ENCODE measurements at regions not wholly inside any gene's neighbourhood (a gene's known extent, or its start where the extent isn't known, plus 50 kb on each side); places are given as distances from the start of the nearest gene placed in this dataset.

DNA sequence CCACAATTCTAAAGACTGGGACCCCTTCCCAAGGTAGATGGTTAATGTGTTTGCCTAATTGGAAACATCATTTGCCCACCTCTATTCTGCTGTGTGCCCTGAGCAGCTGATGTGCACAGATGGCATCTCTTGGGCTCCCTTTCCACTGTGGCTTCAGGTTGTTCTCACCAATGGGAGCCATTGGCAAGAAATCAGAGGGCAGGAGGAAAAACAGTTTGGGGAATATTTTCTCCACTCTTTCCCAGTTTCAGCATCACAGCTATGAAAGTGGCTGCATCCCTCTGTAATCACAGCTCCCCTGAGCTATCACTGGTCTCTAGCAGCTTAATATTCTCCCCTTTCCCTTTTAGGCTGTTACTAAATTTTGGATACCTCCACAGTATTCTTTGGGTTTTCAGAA lies 911.6 kb upstream of the SEMA6A start:
- no peaks in the 10 kb centered on the region for H3K4me1 ChIP-seq (ENCODE audit: control insufficient read depth, insufficient read depth, low read length)
- DNase-seq (no peak), ATAC-seq (no peak)
- intact Hi-C loops (cut with micrococcal nuclease): no loop called here
- no peaks in the 10 kb centered on the region for H3K9me3 ChIP-seq (ENCODE audit: control insufficient read depth, insufficient read depth, low read length)
- Mint-ChIP-seq H3K27ac (no peak overlapping the region), H3K9me3 (peaks cover 5 to 14% of the 10 kb centered on the region in 2 donors), H3K4me1 (no peaks in the 10 kb centered on the region), H3K27me3 (ENCODE audit: low read depth in 2 of 2) (no peaks in the 10 kb centered on the region), H3K4me3 (no peak overlapping the region), H3K36me3 (no peaks in the 10 kb centered on the region)
- H3K27me3 ChIP-seq (ENCODE audit: control insufficient read depth, insufficient read depth, low read length): no peaks in the 10 kb centered on the region
- no peaks in the 10 kb centered on the region for H3K36me3 ChIP-seq (ENCODE audit: control insufficient read depth, insufficient read depth, low read length)
- no peak overlapping the region for H3K27ac ChIP-seq (ENCODE audit: low read length)
- no peak for TF ChIP-seq CTCF (IDR thresholded peaks at IDR 0.05)
- no peak overlapping the region for H3K4me3 ChIP-seq (ENCODE audit: low read length)

- intact Hi-C loops (cut with micrococcal nuclease): no loop called here
- H3K27ac Mint-ChIP-seq: no peak overlapping the region
- no peak overlapping the region for H3K27ac ChIP-seq (ENCODE audit: low read length)
- H3K27me3 ChIP-seq (ENCODE audit: control insufficient read depth, insufficient read depth, low read length): no peaks in the 10 kb centered on the region
- no CpG with 5 or more reads among the region's 2 CpGs for WGBS (ENCODE audit: insufficient coverage)
- no peak overlapping the region for H3K4me3 Mint-ChIP-seq
- TF ChIP-seq CTCF (IDR thresholded peaks at IDR 0.05): no peak
- no peak for ATAC-seq
- H3K36me3 ChIP-seq (ENCODE audit: control insufficient read depth, insufficient read depth, low read length): no peaks in the 10 kb centered on the region
- no peaks in the 10 kb centered on the region for H3K4me1 ChIP-seq (ENCODE audit: control insufficient read depth, insufficient read depth, low read length)
- no peak for DNase-seq
- no peak overlapping the region for H3K4me3 ChIP-seq (ENCODE audit: low read length)
- no peaks in the 10 kb centered on the region for H3K9me3 ChIP-seq (ENCODE audit: control insufficient read depth, insufficient read depth, low read length)
- H3K9me3 Mint-ChIP-seq: peaks cover 3 to 11% of the 10 kb centered on the region in 2 donors
- no peaks in the 10 kb centered on the region for H3K36me3 Mint-ChIP-seq
- H3K27me3 Mint-ChIP-seq (ENCODE audit: low read depth in 2 of 2): no peaks in the 10 kb centered on the region
- no peaks in the 10 kb centered on the region for H3K4me1 Mint-ChIP-seq
These were observed 901.3 kb upstream of the SEMA6A start for GRCh38 chr5:117475919-117476318.

DNA sequence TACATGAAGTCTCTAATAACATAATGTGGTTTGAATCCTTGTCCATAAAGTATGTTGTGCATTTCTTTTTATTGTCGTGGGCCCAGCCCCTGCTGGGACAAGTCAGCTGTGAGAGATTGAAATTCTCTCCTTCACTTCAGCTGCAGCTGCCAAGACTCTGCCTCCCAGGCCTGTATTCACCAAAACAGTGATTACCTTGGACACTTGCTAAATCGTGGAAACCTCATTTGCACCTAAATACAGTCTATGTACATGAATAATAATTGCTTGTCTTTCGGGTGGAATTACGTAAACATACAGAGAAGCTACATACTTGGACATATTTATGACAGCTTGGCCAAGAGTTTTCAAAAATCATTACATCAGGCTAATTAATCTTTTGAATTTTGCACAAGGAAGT lies 898.5 kb upstream of the SEMA6A start:
- intact Hi-C loops (cut with micrococcal nuclease): no loop called here
- no peak for ATAC-seq
- Histone ChIP-seq H3K4me3 (ENCODE audit: low read length) (no peak overlapping the region), H3K27ac (ENCODE audit: low read length) (no peak overlapping the region), H3K36me3 (ENCODE audit: control insufficient read depth, insufficient read depth, low read length) (no peaks in the 10 kb centered on the region), H3K27me3 (ENCODE audit: control insufficient read depth, insufficient read depth, low read length) (no peaks in the 10 kb centered on the region), H3K9me3 (ENCODE audit: control insufficient read depth, insufficient read depth, low read length) (no peaks in the 10 kb centered on the region), H3K4me1 (ENCODE audit: control insufficient read depth, insufficient read depth, low read length) (no peaks in the 10 kb centered on the region)
- Mint-ChIP-seq H3K36me3 (no peaks in the 10 kb centered on the region), H3K27me3 (ENCODE audit: low read depth in 2 of 2) (no peaks in the 10 kb centered on the region), H3K27ac (no peak overlapping the region), H3K4me1 (no peaks in the 10 kb centered on the region), H3K4me3 (no peak overlapping the region), H3K9me3 (peaks cover 4% of the 10 kb centered on the region in 2 donors)
- no peak for TF ChIP-seq CTCF (IDR thresholded peaks at IDR 0.05)
- WGBS (ENCODE audit: insufficient coverage): 66% methylated on average over 4 of the region's 4 CpGs
- DNase-seq: no peak

DNA sequence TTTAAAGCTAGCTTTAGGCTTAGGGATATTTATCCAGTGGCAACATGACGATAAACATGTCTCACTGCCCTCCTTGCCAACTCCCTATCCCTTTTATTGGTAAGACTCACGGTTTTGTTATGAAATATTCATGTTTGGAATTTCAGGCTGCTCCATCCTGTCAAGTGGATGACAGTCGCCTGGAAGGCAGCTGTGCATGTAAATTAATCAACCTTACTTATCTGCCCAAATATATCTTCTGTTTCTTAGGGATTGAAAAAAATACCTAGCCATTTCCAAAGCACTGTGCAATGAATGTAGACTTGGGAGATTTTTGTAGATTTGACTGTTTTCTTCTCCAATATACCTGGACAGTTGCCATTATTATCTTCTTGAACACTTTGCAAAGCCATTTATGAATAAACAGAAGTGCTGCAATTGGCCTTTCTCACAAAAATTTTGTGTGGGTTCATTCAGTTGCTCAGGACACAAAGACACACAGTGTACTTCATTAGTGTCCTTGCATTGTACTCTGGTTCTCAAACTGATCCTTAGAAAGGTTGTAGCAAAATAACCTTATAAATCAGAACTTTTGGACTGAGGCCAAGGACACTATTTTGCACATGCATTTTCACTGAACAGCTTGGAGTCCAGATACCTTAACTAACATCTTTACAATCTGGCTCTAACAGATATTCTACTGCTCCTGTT lies 889.4 kb upstream of the SEMA6A start:
- no peaks in the 10 kb centered on the region for H3K36me3 Mint-ChIP-seq
- Histone ChIP-seq H3K27me3 (ENCODE audit: control insufficient read depth, insufficient read depth, low read length) (no peaks in the 10 kb centered on the region), H3K27ac (ENCODE audit: low read length) (no peak overlapping the region), H3K4me1 (ENCODE audit: control insufficient read depth, insufficient read depth, low read length) (no peaks in the 10 kb centered on the region), H3K4me3 (ENCODE audit: low read length) (no peak overlapping the region), H3K9me3 (ENCODE audit: control insufficient read depth, insufficient read depth, low read length) (no peaks in the 10 kb centered on the region), H3K36me3 (ENCODE audit: control insufficient read depth, insufficient read depth, low read length) (no peaks in the 10 kb centered on the region)
- no peaks in the 10 kb centered on the region for H3K4me1 Mint-ChIP-seq
- no peak overlapping the region for H3K27ac Mint-ChIP-seq
- no peak for TF ChIP-seq CTCF (IDR thresholded peaks at IDR 0.05)
- DNase-seq (no peak), ATAC-seq (no peak)
- no peak overlapping the region for H3K4me3 Mint-ChIP-seq
- peaks cover 2 to 6% of the 10 kb centered on the region in 2 donors for H3K9me3 Mint-ChIP-seq
- intact Hi-C loops (cut with micrococcal nuclease): no loop called here
- WGBS (ENCODE audit: insufficient coverage): 80% methylated on average over 2 of the region's 3 CpGs
- H3K27me3 Mint-ChIP-seq (ENCODE audit: low read depth in 2 of 2): no peaks in the 10 kb centered on the region
